HepG2 (cell line): ENCODE measurements at regions not wholly inside any gene's neighbourhood (a gene's known extent, or its start where the extent isn't known, plus 50 kb on each side); places are given as distances from the start of the nearest gene placed in this dataset.

Experiments used
- ATAC-seq: fragments of 200-7000 bp; cut with Tn5 transposase; 3 replicates; pipeline ENCODE4 v1.9.1; 2020; ENCODE audit warnings: mild to moderate bottlenecking, moderate library complexity
- BruUV-seq: library from RNA; stranded (reverse); fragments of 400-500 nt; replicated peaks from 2 replicates; lab custom pipeline; 2021; lab: Mats Ljungman, UMichigan
- CTCF ChIA-PET: fragments of 300-600 bp; formaldehyde crosslinking; extraction: SDS; loops from one replicate; lab custom pipeline; 2021; ENCODE audit warnings: low total read pairs, inconsistent platforms, low intra/inter-chr PET ratio; lab: Yijun Ruan, JAX
- POLR2A ChIA-PET: fragments of 350-600 bp; sonication (Branson Sonifier 250); formaldehyde crosslinking; loops from one replicate; lab custom pipeline; 2020; ENCODE audit warnings: antibody characterized with exemption, inconsistent platforms; lab: Yijun Ruan, JAX
- DNase-seq: peaks from one replicate; pipeline ENCODE4 v3.0.0-alpha.2; 2015; ENCODE audit warnings: low spot score
- FAIRE-seq: peaks from 3 replicates; lab custom pipeline; 2011; peaks lifted over from hg19 to GRCh38; lab: Jason Lieb, UNC
- H2AFZ ChIP-seq: one replicate; pipeline ENCODE4 v1.6.1; 2011; ENCODE audit warnings: low read length, inconsistent platforms
- H3K27ac ChIP-seq: fragments of 300-600 bp; 3 replicates; pipeline ENCODE4 v1.8.0; 2011; ENCODE audit warnings: mixed run types, mild to moderate bottlenecking, mixed read lengths, low read length, inconsistent platforms; ENCODE audit not compliant: insufficient read depth; ENCODE audit errors: extremely low read length
- H3K27me3 ChIP-seq, 2 experiments: fragments of 200-600 bp in 1 of 2; 2 replicates in 1 of 2; 3 replicates in 1 of 2; pipeline versions ENCODE4 v1.6.0 to v1.8.0; 2011; ENCODE audit warnings: low read length in 2 of 2, mild to moderate bottlenecking in 2 of 2, moderate library complexity in 2 of 2, inconsistent platforms in 1 of 2; ENCODE audit not compliant: insufficient read depth in 2 of 2, control insufficient read depth in 1 of 2
- H3K36me3 ChIP-seq, 2 experiments: fragments of 200-600 bp in 1 of 2; replicated peaks in 1 of 2; 2 replicates in 1 of 2; 3 replicates in 1 of 2; pipeline versions ENCODE4 v1.5.1 to v1.8.0; 2011; ENCODE audit warnings: low read length in 2 of 2, inconsistent platforms in 1 of 2; ENCODE audit not compliant: insufficient read depth in 2 of 2, control insufficient read depth in 1 of 2
- H3K4me1 ChIP-seq: 2 replicates; pipeline ENCODE4 v1.5.1; 2012; ENCODE audit warnings: low read length, inconsistent platforms; ENCODE audit not compliant: insufficient read depth
- H3K4me2 ChIP-seq: 2 replicates; pipeline ENCODE4 v1.6.0; 2011; ENCODE audit warnings: low read depth, low read length, inconsistent platforms
- H3K4me3 ChIP-seq, 3 experiments: fragments of 200-600 bp in 1 of 3; sonication (generic), shearing (Covaris generic) in 1 of 3; replicated peaks in 1 of 3; 2 replicates each; pipeline ENCODE4 v1.5.1; 2011 to 2016; ENCODE audit warnings: low read length in 3 of 3, inconsistent platforms in 2 of 3, low read depth in 2 of 3, mild to moderate bottlenecking in 2 of 3, control low read depth in 1 of 3, mixed read lengths in 1 of 3; ENCODE audit not compliant: insufficient read depth in 1 of 3
- H3K79me2 ChIP-seq: one replicate; pipeline ENCODE4 v1.6.1; 2011; ENCODE audit warnings: low read length, inconsistent platforms; ENCODE audit not compliant: insufficient read depth
- H3K9ac ChIP-seq: 2 replicates; pipeline ENCODE4 v1.6.0; 2011; ENCODE audit warnings: mild to moderate bottlenecking, low read depth, low read length, inconsistent platforms; ENCODE audit not compliant: insufficient read depth
- H3K9me3 ChIP-seq: 2 replicates; pipeline ENCODE4 v1.5.1; 2012; ENCODE audit warnings: mild to moderate bottlenecking, low read length
- H4K20me1 ChIP-seq: 2 replicates; pipeline ENCODE4 v1.6.0; 2011; ENCODE audit warnings: inconsistent platforms, mild to moderate bottlenecking, low read length, moderate library complexity; ENCODE audit not compliant: insufficient read depth
- CENPBD1 ChIP-seq: sonication (generic); formaldehyde crosslinking; IDR thresholded peaks from 2 replicates; pipeline ENCODE4 v1.8.0; 2022; ENCODE audit warnings: missing genetic modification reagents, low read depth, mild to moderate bottlenecking, borderline replicate concordance
- GPN1 ChIP-seq: sonication (generic); formaldehyde crosslinking; IDR thresholded peaks from 2 replicates; pipeline ENCODE4 v1.5.1; 2020; ENCODE audit warnings: missing genetic modification reagents, borderline replicate concordance
- KAT2B ChIP-seq: fragments of 150-350 bp; IDR thresholded peaks from 2 replicates; pipeline ENCODE4 v1.6.1; 2014; ENCODE audit warnings: low read depth, low read length, borderline replicate concordance
- MYNN ChIP-seq: sonication (generic); formaldehyde crosslinking; IDR thresholded peaks from 2 replicates; pipeline ENCODE4 v1.4.0; 2020; ENCODE audit warnings: mild to moderate bottlenecking, low read depth, missing genetic modification reagents
- PLRG1 ChIP-seq: fragments of 450-650 bp; conservative IDR thresholded peaks from 2 replicates; pipeline ENCODE4 v1.6.1; 2016
- SATB2 ChIP-seq: sonication (generic); formaldehyde crosslinking; IDR thresholded peaks from 2 replicates; pipeline ENCODE4 v1.5.0; 2020; ENCODE audit warnings: missing genetic modification reagents
- SNRNP70 ChIP-seq: fragments of 200-400 bp; formaldehyde crosslinking; IDR thresholded peaks from 2 replicates; pipeline ENCODE4 v1.6.1; 2017; ENCODE audit warnings: mild to moderate bottlenecking, low read depth, low read length, moderate library complexity
- THRA ChIP-seq: sonication (generic); formaldehyde crosslinking; IDR thresholded peaks from 2 replicates; pipeline ENCODE4 v1.4.0; 2020; ENCODE audit warnings: missing genetic modification reagents, borderline replicate concordance
- ZBTB20 ChIP-seq: sonication (generic); formaldehyde crosslinking; IDR thresholded peaks from 2 replicates; pipeline ENCODE4 v1.8.1; 2023; ENCODE audit warnings: missing genetic modification reagents, low read depth, mild to moderate bottlenecking, borderline replicate concordance
- ZFP62 ChIP-seq: sonication (generic); formaldehyde crosslinking; IDR thresholded peaks from 2 replicates; pipeline ENCODE4 v1.4.0; 2020; ENCODE audit warnings: missing genetic modification reagents
- ZNF446 ChIP-seq: sonication (generic); formaldehyde crosslinking; IDR thresholded peaks from 2 replicates; pipeline ENCODE4 v1.5.0; 2020; ENCODE audit warnings: mild to moderate bottlenecking, missing genetic modification reagents
- ZSCAN22 ChIP-seq: sonication (generic); formaldehyde crosslinking; IDR thresholded peaks from 2 replicates; pipeline ENCODE4 v1.4.0; 2020; ENCODE audit warnings: mild to moderate bottlenecking, missing genetic modification reagents
- WGBS: methylation state at CpG from one replicate; pipeline ENCODE4 v1.1.6; 2017; ENCODE audit warnings: low lambda C conversion rate; 5-methylcytosine and 5-hydroxymethylcytosine counted together
- in situ Hi-C: cut with HindIII; loops from 2 replicates; pipeline ENCODE4 v1.10.0; 2017; ENCODE audit warnings: low pct_unique_long_range_greater_than_20kb; ENCODE audit not compliant: extremely low pct_ligation_motif_present
- intact Hi-C: fragments of 100-400 bp; cut with micrococcal nuclease; formaldehyde crosslinking; loops from one replicate; pipeline ENCODE4 v1.10.0; 2022; ENCODE audit not compliant: unreplicated experiment

DNA sequence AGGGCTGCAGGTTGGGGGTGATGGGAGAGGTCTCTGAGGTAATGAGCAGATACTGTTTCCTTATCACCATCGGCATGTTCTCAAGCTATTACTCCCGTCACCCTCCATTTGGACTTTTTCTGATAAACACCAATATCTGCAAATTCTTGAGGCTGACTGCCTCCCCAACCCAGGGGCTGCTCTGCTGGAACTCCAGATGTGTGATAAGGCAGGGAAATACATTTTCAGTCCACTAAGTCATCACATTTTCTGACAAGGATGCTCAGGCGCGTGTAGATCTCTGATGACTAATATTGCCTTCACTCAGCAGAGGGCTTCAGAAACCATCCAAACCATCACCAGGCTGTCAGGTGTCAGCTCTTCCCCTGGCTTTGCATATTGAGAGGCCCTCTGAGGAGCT lies 215.0 kb upstream of the POU3F1 start:
- POLR2A ChIA-PET, result no interaction called here
- ATAC-seq (no peak), DNase-seq (no peak)
- in situ Hi-C loops, result no loop called here
- Histone ChIP-seq H2AFZ (no peak overlapping the region), H3K36me3 (no peaks in the 10 kb centered on the region), H4K20me1 (no peaks in the 10 kb centered on the region), H3K4me1 (peaks cover 13% of the 10 kb centered on the region), H3K79me2 (no peaks in the 10 kb centered on the region), H3K4me3 (no peak overlapping the region), H3K4me2 (no peak overlapping the region)
- intact Hi-C loops, result no loop called here
- CTCF ChIA-PET, result no interaction called here
- WGBS, result 67% methylated on average over 4 of the region's 4 CpGs
- TF ChIP-seq ZFP62 (CRISPR knock-in tag) (no peak), SNRNP70 (no peak), KAT2B (no peak), THRA (CRISPR knock-in tag) (no peak), SATB2 (CRISPR knock-in tag) (no peak), ZNF446 (CRISPR knock-in tag) (no peak), GPN1 (CRISPR knock-in tag) (no peak), MYNN (CRISPR knock-in tag) (no peak), ZBTB20 (CRISPR knock-in tag) (no peak), PLRG1 (no peak), CENPBD1 (CRISPR knock-in tag) (no peak), ZSCAN22 (CRISPR knock-in tag) (no peak)
- TF ChIP-seq, all 625 proteins: peak for 0
- Histone ChIP-seq H3K9me3 (no peaks in the 10 kb centered on the region), H3K27ac (no peak overlapping the region), H3K9ac (no peak overlapping the region), H3K27me3 (no peaks in the 10 kb centered on the region)
- no peak for FAIRE-seq
- BruUV-seq, result no TSS peak
